ENCODE measurements at regions not wholly inside any gene's neighbourhood (a gene's known extent, or its start where the extent isn't known, plus 50 kb on each side); places are given as distances from the start of the nearest gene placed in this dataset.
A peak's percentile ranks its signal among the peaks of the same experiment; 100 is the strongest.

DNA sequence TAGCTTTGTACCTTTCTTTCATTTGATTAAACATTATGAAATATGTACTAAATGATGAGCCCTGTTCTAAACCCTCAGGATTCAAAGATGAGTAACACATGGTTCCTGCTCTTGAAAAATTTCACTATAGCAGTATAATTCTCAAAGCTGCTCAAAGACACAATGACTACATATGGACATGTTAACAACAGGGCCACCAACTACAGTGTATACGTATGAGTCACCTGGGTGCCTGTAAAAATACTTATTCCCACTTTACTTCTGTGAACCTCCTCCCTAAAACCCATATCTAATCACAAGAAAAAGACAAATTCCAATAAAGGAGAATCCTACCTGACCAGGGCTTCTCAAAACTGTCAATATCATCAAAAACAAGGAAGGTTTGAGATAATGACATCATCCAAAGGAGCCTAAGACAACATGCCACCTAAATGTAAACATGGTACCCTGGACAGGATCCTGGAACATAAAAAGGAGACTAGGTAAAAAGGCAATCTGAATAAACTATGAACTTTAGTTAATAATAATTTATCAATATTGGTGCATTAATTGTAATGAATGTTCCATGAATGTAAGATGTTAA lies 84.7 kb downstream of the FAM161A start:
- no peak for TF ChIP-seq EZH2phosphoT487 (IDR thresholded peaks at IDR 0.05; ENCODE audit: low read depth)
- TF ChIP-seq, protein P1, sequence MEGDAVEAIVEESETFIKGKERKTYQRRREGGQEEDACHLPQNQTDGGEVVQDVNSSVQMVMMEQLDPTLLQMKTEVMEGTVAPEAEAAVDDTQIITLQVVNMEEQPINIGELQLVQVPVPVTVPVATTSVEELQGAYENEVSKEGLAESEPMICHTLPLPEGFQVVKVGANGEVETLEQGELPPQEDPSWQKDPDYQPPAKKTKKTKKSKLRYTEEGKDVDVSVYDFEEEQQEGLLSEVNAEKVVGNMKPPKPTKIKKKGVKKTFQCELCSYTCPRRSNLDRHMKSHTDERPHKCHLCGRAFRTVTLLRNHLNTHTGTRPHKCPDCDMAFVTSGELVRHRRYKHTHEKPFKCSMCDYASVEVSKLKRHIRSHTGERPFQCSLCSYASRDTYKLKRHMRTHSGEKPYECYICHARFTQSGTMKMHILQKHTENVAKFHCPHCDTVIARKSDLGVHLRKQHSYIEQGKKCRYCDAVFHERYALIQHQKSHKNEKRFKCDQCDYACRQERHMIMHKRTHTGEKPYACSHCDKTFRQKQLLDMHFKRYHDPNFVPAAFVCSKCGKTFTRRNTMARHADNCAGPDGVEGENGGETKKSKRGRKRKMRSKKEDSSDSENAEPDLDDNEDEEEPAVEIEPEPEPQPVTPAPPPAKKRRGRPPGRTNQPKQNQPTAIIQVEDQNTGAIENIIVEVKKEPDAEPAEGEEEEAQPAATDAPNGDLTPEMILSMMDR (IDR thresholded peaks at IDR 0.05; ENCODE audit: low read depth, low read length): no peak
- H3K4me2 ChIP-seq (ENCODE audit: low read length): no peak overlapping the region
- no peaks in the 10 kb centered on the region for H3K79me2 ChIP-seq (ENCODE audit: low read length)
- H3K27me3 ChIP-seq (ENCODE audit: low read depth, low read length): no peaks in the 10 kb centered on the region
- H3K27ac ChIP-seq (ENCODE audit: low read length): no peak overlapping the region
- no peaks in the 10 kb centered on the region for H3K9me3 ChIP-seq (ENCODE audit: insufficient read depth, low read length)
- H2AFZ ChIP-seq (ENCODE audit: low read depth, low read length): no peak overlapping the region
- H3K4me3 ChIP-seq (ENCODE audit: low read length): no peak overlapping the region
- no peaks in the 10 kb centered on the region for H4K20me1 ChIP-seq (ENCODE audit: insufficient read depth, low read length)
- H3K36me3 ChIP-seq (replicated peaks; ENCODE audit: low read depth, low read length): no peaks in the 10 kb centered on the region
- peaks cover 5% of the 10 kb centered on the region for H3K4me1 ChIP-seq (ENCODE audit: low read length)
- H3K9ac ChIP-seq (ENCODE audit: low read length): no peak overlapping the region

DNA sequence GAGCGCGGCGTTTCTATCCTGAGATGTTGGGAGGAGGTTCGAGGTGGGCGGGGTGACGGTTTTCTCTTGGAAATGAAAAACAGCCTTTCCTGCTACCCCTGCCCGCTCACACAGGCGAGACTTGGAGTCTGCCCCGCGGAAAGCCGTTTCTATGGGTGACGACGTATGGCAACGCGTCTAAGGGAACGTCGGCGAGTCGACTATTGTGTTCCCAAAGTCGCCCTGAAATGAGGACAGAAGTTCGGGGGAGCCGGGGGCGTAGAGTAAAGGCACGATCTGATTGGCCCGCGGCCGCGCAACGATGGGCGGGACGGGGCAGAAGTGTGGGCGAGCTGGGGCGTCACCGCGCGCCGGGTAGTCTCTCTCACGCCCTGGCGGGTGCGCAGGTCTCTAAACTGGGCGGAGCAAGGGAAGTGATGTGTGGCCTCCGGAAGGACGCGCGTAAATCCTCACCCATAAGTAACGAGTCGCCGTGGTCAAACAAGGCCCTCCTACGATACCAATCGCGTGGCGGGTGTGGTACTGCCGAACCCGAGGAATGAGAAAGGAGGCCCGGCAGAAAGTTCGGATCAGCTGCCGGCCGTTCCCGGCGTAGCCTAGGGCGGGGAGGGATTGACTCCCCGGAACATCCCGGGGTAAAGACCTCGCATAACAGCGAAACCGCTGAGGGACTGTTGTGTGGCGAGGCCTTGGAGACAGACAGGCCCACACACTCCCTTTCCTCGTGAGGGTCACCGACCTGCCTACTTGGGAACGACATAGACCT lies 89.6 kb downstream of the FAM161A start:
- Histone ChIP-seq H2AFZ (ENCODE audit: low read depth, low read length) (peak overlapping the region; percentile 95), H3K4me2 (ENCODE audit: low read length) (peak overlapping the region; percentile 89), H3K27ac (ENCODE audit: low read length) (peak overlapping the region; percentile 71), H3K27me3 (ENCODE audit: low read depth, low read length) (no peaks in the 10 kb centered on the region), H3K4me1 (ENCODE audit: low read length) (peaks cover 15% of the 10 kb centered on the region), H4K20me1 (ENCODE audit: insufficient read depth, low read length) (no peaks in the 10 kb centered on the region), H3K9ac (ENCODE audit: low read length) (peak overlapping the region; percentile 92), H3K4me3 (ENCODE audit: low read length) (peak overlapping the region; percentile 97), H3K79me2 (ENCODE audit: low read length) (no peaks in the 10 kb centered on the region), H3K36me3 (replicated peaks; ENCODE audit: low read depth, low read length) (no peaks in the 10 kb centered on the region), H3K9me3 (ENCODE audit: insufficient read depth, low read length) (no peaks in the 10 kb centered on the region)
- TF ChIP-seq EZH2phosphoT487 (IDR thresholded peaks at IDR 0.05; ENCODE audit: low read depth): no peak
- TF ChIP-seq, protein P1 (IDR thresholded peaks at IDR 0.05; ENCODE audit: low read depth, low read length): no peak; the same call in 1 of the 2 replicates

DNA sequence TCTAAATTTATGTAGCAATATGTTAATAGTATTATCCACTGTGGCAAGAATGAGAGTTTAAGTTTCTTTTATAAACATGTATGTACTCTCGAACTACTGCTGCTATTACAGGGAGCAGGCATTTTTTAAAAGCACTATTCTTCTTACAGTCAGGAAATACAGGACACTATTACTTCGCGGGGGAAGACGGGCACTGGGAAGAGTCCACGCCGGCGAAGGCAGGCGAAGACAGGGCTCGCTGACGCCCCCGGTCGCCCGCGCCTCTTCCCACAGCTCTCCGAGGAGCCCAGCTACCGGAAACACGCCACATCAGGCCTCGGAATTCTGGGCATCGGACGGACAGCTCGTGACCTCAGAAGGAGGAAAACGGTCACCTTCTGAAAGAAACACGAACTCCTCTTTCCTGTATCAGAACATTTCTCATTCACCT lies 90.2 kb downstream of the FAM161A start:
- TF ChIP-seq, protein P1 (IDR thresholded peaks at IDR 0.05; ENCODE audit: low read depth, low read length): peak; percentile 18; the same call in 1 of the 2 replicates
- no peak for TF ChIP-seq EZH2phosphoT487 (IDR thresholded peaks at IDR 0.05; ENCODE audit: low read depth)
- H3K4me1 ChIP-seq (ENCODE audit: low read length): peaks cover 15% of the 10 kb centered on the region
- H3K4me2 ChIP-seq (ENCODE audit: low read length): peak overlapping the region; percentile 89
- no peaks in the 10 kb centered on the region for H3K36me3 ChIP-seq (replicated peaks; ENCODE audit: low read depth, low read length)
- no peaks in the 10 kb centered on the region for H3K9me3 ChIP-seq (ENCODE audit: insufficient read depth, low read length)
- H3K79me2 ChIP-seq (ENCODE audit: low read length): no peaks in the 10 kb centered on the region
- no peaks in the 10 kb centered on the region for H4K20me1 ChIP-seq (ENCODE audit: insufficient read depth, low read length)
- peak overlapping the region; percentile 71 for H3K27ac ChIP-seq (ENCODE audit: low read length)
- H3K27me3 ChIP-seq (ENCODE audit: low read depth, low read length): no peaks in the 10 kb centered on the region
- peak overlapping the region; percentile 95 for H2AFZ ChIP-seq (ENCODE audit: low read depth, low read length)
- H3K9ac ChIP-seq (ENCODE audit: low read length): peak overlapping the region; percentile 92
- H3K4me3 ChIP-seq (ENCODE audit: low read length): peak overlapping the region; percentile 97

DNA sequence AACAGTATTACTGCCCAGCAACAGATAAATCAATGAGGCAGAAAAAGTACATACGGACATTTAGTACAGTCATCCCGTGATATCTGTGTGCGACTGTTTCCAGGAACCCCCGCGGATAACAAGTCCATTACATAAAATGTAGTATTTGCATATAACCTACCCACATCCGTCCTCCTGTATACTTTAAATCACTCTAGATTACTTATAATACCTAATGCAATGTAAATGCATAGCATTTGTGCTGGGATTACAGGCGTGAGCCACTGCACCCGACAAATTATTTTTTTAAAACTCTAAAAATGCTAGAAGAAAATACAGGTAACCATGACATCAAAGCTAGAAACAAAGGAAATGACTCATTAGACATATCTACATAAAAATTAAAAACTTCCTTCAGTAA lies 91.6 kb downstream of the FAM161A start:
- no peak overlapping the region for H3K9ac ChIP-seq (ENCODE audit: low read length)
- H3K4me3 ChIP-seq (ENCODE audit: low read length): peak overlapping the region; percentile 12; the same call in 1 of the 2 replicates
- no peaks in the 10 kb centered on the region for H3K9me3 ChIP-seq (ENCODE audit: insufficient read depth, low read length)
- no peak for TF ChIP-seq EZH2phosphoT487 (IDR thresholded peaks at IDR 0.05; ENCODE audit: low read depth)
- TF ChIP-seq, protein P1 (IDR thresholded peaks at IDR 0.05; ENCODE audit: low read depth, low read length): no peak
- H3K4me1 ChIP-seq (ENCODE audit: low read length): peaks cover 15% of the 10 kb centered on the region
- no peak overlapping the region for H3K27ac ChIP-seq (ENCODE audit: low read length)
- no peaks in the 10 kb centered on the region for H4K20me1 ChIP-seq (ENCODE audit: insufficient read depth, low read length)
- H2AFZ ChIP-seq (ENCODE audit: low read depth, low read length): no peak overlapping the region
- H3K4me2 ChIP-seq (ENCODE audit: low read length): peak overlapping the region; percentile 89
- no peaks in the 10 kb centered on the region for H3K27me3 ChIP-seq (ENCODE audit: low read depth, low read length)
- H3K36me3 ChIP-seq (replicated peaks; ENCODE audit: low read depth, low read length): no peaks in the 10 kb centered on the region
- no peaks in the 10 kb centered on the region for H3K79me2 ChIP-seq (ENCODE audit: low read length)
